HEK293T (cell line): ENCODE measurements at regions not wholly inside any gene's neighbourhood (a gene's known extent, or its start where the extent isn't known, plus 50 kb on each side); places are given as distances from the start of the nearest gene placed in this dataset.

ENCODE experiments used
- BHLHE40 ChIP-seq: fragments of 450-650 bp; IDR thresholded peaks from 2 replicates; pipeline ENCODE4 v1.6.1; 2016; ENCODE audit warnings: mild to moderate bottlenecking, moderate library complexity, borderline replicate concordance
- ELF4 ChIP-seq: fragments of 450-650 bp; IDR thresholded peaks from 2 replicates; pipeline ENCODE4 v1.6.1; 2017; ENCODE audit warnings: antibody characterized with exemption
- FOXA1 ChIP-seq: fragments of 450-650 bp; IDR thresholded peaks from 2 replicates; pipeline ENCODE4 v1.6.1; 2016; ENCODE audit warnings: mild to moderate bottlenecking
- FOXK2 ChIP-seq: fragments of 450-650 bp; IDR thresholded peaks from 2 replicates; pipeline ENCODE4 v1.6.1; 2016; ENCODE audit warnings: mild to moderate bottlenecking
- FOXM1 ChIP-seq: fragments of 450-650 bp; IDR thresholded peaks from 2 replicates; pipeline ENCODE4 v1.6.1; 2017; ENCODE audit warnings: mild to moderate bottlenecking, borderline replicate concordance
- HDGF ChIP-seq: fragments of 450-650 bp; IDR thresholded peaks from 2 replicates; pipeline ENCODE4 v1.6.1; 2017; ENCODE audit warnings: antibody characterized with exemption, borderline replicate concordance
- L3MBTL2 ChIP-seq: fragments of 450-650 bp; conservative IDR thresholded peaks from 2 replicates; pipeline ENCODE4 v1.6.1; 2016; ENCODE audit warnings: mild to moderate bottlenecking
- NFRKB ChIP-seq: fragments of 450-650 bp; IDR thresholded peaks from 2 replicates; pipeline ENCODE4 v1.6.1; 2016; ENCODE audit warnings: mild to moderate bottlenecking, moderate library complexity
- PKNOX1 ChIP-seq: fragments of 450-650 bp; IDR thresholded peaks from 2 replicates; pipeline ENCODE4 v1.6.1; 2016
- SP1 ChIP-seq: fragments of 450-650 bp; IDR thresholded peaks from 2 replicates; pipeline ENCODE4 v1.6.1; 2017
- SUZ12 ChIP-seq: fragments of 450-650 bp; IDR thresholded peaks from 2 replicates; pipeline ENCODE4 v1.6.1; 2016; ENCODE audit warnings: mild to moderate bottlenecking
- TARDBP ChIP-seq: fragments of 450-650 bp; IDR thresholded peaks from 2 replicates; pipeline ENCODE4 v1.6.1; 2016
- ZNF384 ChIP-seq: fragments of 450-650 bp; IDR thresholded peaks from 2 replicates; pipeline ENCODE4 v1.6.1; 2016

GRCh38 chr6:122302067-122302466, 97.4 kb upstream of the HSF2 start:
- TF ChIP-seq BHLHE40, result no peak
- TF ChIP-seq HDGF, result no peak
- no peak for TF ChIP-seq FOXK2
- TF ChIP-seq SUZ12, result no peak
- no peak for TF ChIP-seq NFRKB
- no peak for TF ChIP-seq FOXA1
- no peak for TF ChIP-seq SP1
- no peak for TF ChIP-seq TARDBP
- no peak for TF ChIP-seq PKNOX1
- no peak for TF ChIP-seq FOXM1
- TF ChIP-seq ELF4, result no peak
- TF ChIP-seq ZNF384, result no peak
- no peak for TF ChIP-seq L3MBTL2
